GM12878 (cell line): ENCODE measurements at regions not wholly inside any gene's neighbourhood (a gene's known extent, or its start where the extent isn't known, plus 50 kb on each side); places are given as distances from the start of the nearest gene placed in this dataset.

Experiments used
- ATAC-seq: fragments of 200-7000 bp; cut with Tn5 transposase; 3 replicates; pipeline ENCODE4 v1.9.1; 2020; ENCODE audit warnings: mild to moderate bottlenecking, moderate library complexity
- BruUV-seq: library from RNA; stranded (reverse); fragments of 400-500 nt; replicated peaks from 2 replicates; lab custom pipeline; 2021; lab: Mats Ljungman, UMichigan
- CTCF ChIA-PET: fragments of 300-600 bp; sonication (Branson Sonifier 250); formaldehyde crosslinking; extraction: SDS; loops from one replicate; lab custom pipeline; 2021; ENCODE audit warnings: inconsistent platforms; lab: Yijun Ruan, JAX
- POLR2A ChIA-PET: fragments of 350-600 bp; formaldehyde crosslinking; extraction: SDS; loops from one replicate; lab custom pipeline; 2021; ENCODE audit warnings: inconsistent platforms; lab: Charles Lee
- RAD21 ChIA-PET: fragments of 300-600 bp; sonication (Branson Sonifier 250); formaldehyde crosslinking; loops from one replicate; lab custom pipeline; 2023; ENCODE audit warnings: antibody characterized with exemption; ENCODE audit not compliant: unreplicated experiment; lab: Charles Lee
- SMC1A ChIA-PET: fragments of 300-600 bp; sonication (Branson Sonifier 250); formaldehyde crosslinking; loops from one replicate; lab custom pipeline; 2023; ENCODE audit not compliant: unreplicated experiment, uncharacterized antibody; lab: Charles Lee
- DNase-seq: peaks from one replicate; pipeline ENCODE4 v3.0.0-alpha.2; 2011; ENCODE audit warnings: low read depth, low spot score
- FAIRE-seq: peaks from 3 replicates; lab custom pipeline; 2011; peaks lifted over from hg19 to GRCh38; lab: Jason Lieb, UNC
- H2AFZ ChIP-seq: 2 replicates; pipeline ENCODE4 v1.6.0; 2011; ENCODE audit warnings: low read depth, low read length, control low read depth; ENCODE audit not compliant: control insufficient read depth
- H3K27ac ChIP-seq: 2 replicates; pipeline ENCODE4 v1.5.1; 2011; ENCODE audit warnings: control low read depth; ENCODE audit not compliant: control insufficient read depth, insufficient read depth
- H3K27me3 ChIP-seq, 2 experiments: replicated peaks in 1 of 2; 2 replicates each; pipeline versions ENCODE4 v1.6.0 to v1.6.1; 2011; ENCODE audit warnings: low read length in 1 of 2; ENCODE audit not compliant: control insufficient read depth in 2 of 2, insufficient read depth in 2 of 2
- H3K36me3 ChIP-seq, 2 experiments: 2 replicates each; pipeline ENCODE4 v1.5.1; 2011; ENCODE audit warnings: low read length in 1 of 2; ENCODE audit not compliant: control insufficient read depth in 2 of 2, insufficient read depth in 2 of 2
- H3K4me1 ChIP-seq: 2 replicates; pipeline ENCODE4 v1.6.1; 2011; ENCODE audit warnings: mild to moderate bottlenecking, low read length, moderate library complexity, mixed read lengths; ENCODE audit not compliant: control insufficient read depth, insufficient read depth
- H3K4me2 ChIP-seq: 2 replicates; pipeline ENCODE4 v1.6.0; 2011; ENCODE audit warnings: control low read depth; ENCODE audit not compliant: control insufficient read depth, insufficient read depth
- H3K4me3 ChIP-seq: fragments of 200-600 bp; sonication (generic); 2 replicates; pipeline ENCODE4 v1.5.1; 2016
- H3K79me2 ChIP-seq: 2 replicates; pipeline ENCODE4 v1.6.0; 2011; ENCODE audit warnings: low read length; ENCODE audit not compliant: control insufficient read depth, insufficient read depth
- H3K9ac ChIP-seq: 2 replicates; pipeline ENCODE4 v1.8.0; 2011; ENCODE audit warnings: low read length, control low read depth, mixed read lengths; ENCODE audit not compliant: control insufficient read depth, insufficient read depth
- H3K9me3 ChIP-seq: replicated peaks from 3 replicates; pipeline ENCODE4 v1.5.1; 2011; ENCODE audit warnings: mild to moderate bottlenecking, low read length; ENCODE audit not compliant: control insufficient read depth, insufficient read depth
- H4K20me1 ChIP-seq: 2 replicates; pipeline ENCODE4 v1.6.0; 2011; ENCODE audit not compliant: control insufficient read depth, insufficient read depth
- EED ChIP-seq: sonication (generic); IDR thresholded peaks from 2 replicates; pipeline ENCODE4 v1.6.1; 2016; ENCODE audit warnings: antibody characterized with exemption, low read depth
- FOXM1 ChIP-seq: IDR thresholded peaks from 2 replicates; pipeline ENCODE4 v1.6.1; 2012; ENCODE audit warnings: low read depth, mild to moderate bottlenecking, inconsistent platforms, low read length, moderate library complexity
- MTA2 ChIP-seq: fragments of 450-650 bp; IDR thresholded peaks from 2 replicates; pipeline ENCODE4 v1.6.1; 2016; ENCODE audit warnings: low read depth, mild to moderate bottlenecking, moderate library complexity
- NFXL1 ChIP-seq: fragments of 450-650 bp; IDR thresholded peaks from 2 replicates; pipeline ENCODE4 v1.6.1; 2017; ENCODE audit warnings: antibody characterized with exemption, mild to moderate bottlenecking, borderline replicate concordance
- PRDM15 ChIP-seq: fragments of 450-650 bp; formaldehyde crosslinking; IDR thresholded peaks from 2 replicates; pipeline ENCODE4 v1.4.0; 2020; ENCODE audit warnings: mild to moderate bottlenecking, moderate library complexity
- REST ChIP-seq: IDR thresholded peaks from 2 replicates; pipeline ENCODE4 v1.6.1; 2012; ENCODE audit warnings: mild to moderate bottlenecking, low read depth, low read length
- ZNF217 ChIP-seq: fragments of 450-650 bp; IDR thresholded peaks from 2 replicates; pipeline ENCODE4 v1.6.1; 2017; ENCODE audit warnings: antibody characterized with exemption, mild to moderate bottlenecking
- whole genome bisulfite sequencing: methylation state at CpG from one replicate; pipeline ENCODE4 v1.1.6; 2016; ENCODE audit warnings: low lambda C conversion rate; ENCODE audit not compliant: insufficient replicate concordance, insufficient coverage; ENCODE audit errors: missing lambda C conversion rate; 5-methylcytosine and 5-hydroxymethylcytosine counted together
- in situ Hi-C: fragments of 300-500 bp; cut with MboI; formaldehyde crosslinking; loops from 9 replicates; pipeline ENCODE4 v1.14.3; 2018; ENCODE audit warnings: mixed read lengths
- intact Hi-C: fragments of 100-400 bp; cut with micrococcal nuclease; formaldehyde crosslinking; loops from one replicate; pipeline ENCODE4 v1.14.2; 2022; ENCODE audit not compliant: unreplicated experiment

GRCh38 chr9:17024129-17024528, 110.7 kb upstream of the CNTLN start:
- in situ Hi-C loops = no loop called here
- Histone ChIP-seq H3K27me3 (no peaks in the 10 kb centered on the region), H3K4me1 (no peaks in the 10 kb centered on the region), H2AFZ (no peak overlapping the region), H3K9ac (no peak overlapping the region), H3K4me3 (no peak overlapping the region), H3K9me3 (no peaks in the 10 kb centered on the region), H4K20me1 (no peaks in the 10 kb centered on the region), H3K4me2 (no peak overlapping the region), H3K79me2 (no peaks in the 10 kb centered on the region), H3K36me3 (no peaks in the 10 kb centered on the region), H3K27ac (no peak overlapping the region)
- BruUV-seq = no TSS peak
- TF ChIP-seq REST (no peak), ZNF217 (no peak), NFXL1 (no peak), FOXM1 (no peak), EED (no peak), MTA2 (no peak), PRDM15 (CRISPR knock-in tag) (no peak)
- ChIA-PET RAD21 (no interaction called here), CTCF (no interaction called here), POLR2A (no interaction called here), SMC1A (no interaction called here)
- intact Hi-C loops = no loop called here
- ATAC-seq (no peak), DNase-seq (no peak), FAIRE-seq (no peak)
- WGBS = 0% methylated on average over 2 of the region's 2 CpGs
